ENCODE measurements at regions not wholly inside any gene's neighbourhood (a gene's known extent, or its start where the extent isn't known, plus 50 kb on each side); places are given as distances from the start of the nearest gene placed in this dataset.

GRCh38 chr13:33751151-33751550 lies 66.8 kb upstream of the RFC3 start:
- TF ChIP-seq POLR2AphosphoS5 (IDR thresholded peaks at IDR 0.05; ENCODE audit: low read depth, low read length) (no peak), CTCF (IDR thresholded peaks at IDR 0.05) (no peak), SIN3A (IDR thresholded peaks at IDR 0.05; ENCODE audit: borderline replicate concordance, insufficient read depth, low read depth, low read length) (no peak), TCF7L2 (IDR thresholded peaks at IDR 0.05; ENCODE audit: low read depth, low read length) (no peak)
- TF ChIP-seq, protein P1, sequence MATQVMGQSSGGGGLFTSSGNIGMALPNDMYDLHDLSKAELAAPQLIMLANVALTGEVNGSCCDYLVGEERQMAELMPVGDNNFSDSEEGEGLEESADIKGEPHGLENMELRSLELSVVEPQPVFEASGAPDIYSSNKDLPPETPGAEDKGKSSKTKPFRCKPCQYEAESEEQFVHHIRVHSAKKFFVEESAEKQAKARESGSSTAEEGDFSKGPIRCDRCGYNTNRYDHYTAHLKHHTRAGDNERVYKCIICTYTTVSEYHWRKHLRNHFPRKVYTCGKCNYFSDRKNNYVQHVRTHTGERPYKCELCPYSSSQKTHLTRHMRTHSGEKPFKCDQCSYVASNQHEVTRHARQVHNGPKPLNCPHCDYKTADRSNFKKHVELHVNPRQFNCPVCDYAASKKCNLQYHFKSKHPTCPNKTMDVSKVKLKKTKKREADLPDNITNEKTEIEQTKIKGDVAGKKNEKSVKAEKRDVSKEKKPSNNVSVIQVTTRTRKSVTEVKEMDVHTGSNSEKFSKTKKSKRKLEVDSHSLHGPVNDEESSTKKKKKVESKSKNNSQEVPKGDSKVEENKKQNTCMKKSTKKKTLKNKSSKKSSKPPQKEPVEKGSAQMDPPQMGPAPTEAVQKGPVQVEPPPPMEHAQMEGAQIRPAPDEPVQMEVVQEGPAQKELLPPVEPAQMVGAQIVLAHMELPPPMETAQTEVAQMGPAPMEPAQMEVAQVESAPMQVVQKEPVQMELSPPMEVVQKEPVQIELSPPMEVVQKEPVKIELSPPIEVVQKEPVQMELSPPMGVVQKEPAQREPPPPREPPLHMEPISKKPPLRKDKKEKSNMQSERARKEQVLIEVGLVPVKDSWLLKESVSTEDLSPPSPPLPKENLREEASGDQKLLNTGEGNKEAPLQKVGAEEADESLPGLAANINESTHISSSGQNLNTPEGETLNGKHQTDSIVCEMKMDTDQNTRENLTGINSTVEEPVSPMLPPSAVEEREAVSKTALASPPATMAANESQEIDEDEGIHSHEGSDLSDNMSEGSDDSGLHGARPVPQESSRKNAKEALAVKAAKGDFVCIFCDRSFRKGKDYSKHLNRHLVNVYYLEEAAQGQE (IDR thresholded peaks at IDR 0.05; ENCODE audit: insufficient read depth in 1 of 2, low read depth in 2 of 2, low read length in 1 of 2), result no peak

Measured in Panc1 (cell line).